ENCODE measurements at regions not wholly inside any gene's neighbourhood (a gene's known extent, or its start where the extent isn't known, plus 50 kb on each side); places are given as distances from the start of the nearest gene placed in this dataset.
"Not testable (repeated sequence)": the region's sequence is repeated elsewhere in the genome, so short reads cannot be mapped to it uniquely, and the experiment has no call there.

DNA sequence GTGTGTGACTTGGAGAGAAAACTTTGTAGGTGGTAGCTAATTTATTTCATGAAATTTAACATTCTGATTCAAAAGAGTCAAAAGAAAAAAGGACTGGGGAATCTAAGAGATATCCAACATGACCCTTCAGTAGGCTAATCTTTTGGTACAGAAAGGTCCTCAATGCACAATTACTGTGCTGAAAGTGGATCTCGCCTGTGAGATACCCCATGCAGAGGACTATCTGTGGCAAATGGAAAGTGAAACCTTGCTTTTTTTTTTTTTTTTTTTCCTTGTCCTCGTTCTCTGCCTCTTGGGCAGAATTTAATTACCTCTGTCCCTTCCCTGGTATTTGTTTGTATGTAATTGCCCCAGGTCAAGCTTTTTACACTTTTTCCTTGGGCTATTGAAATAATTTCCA lies 93.2 kb upstream of the POTEB2 start:
- TF ChIP-seq, protein P1, sequence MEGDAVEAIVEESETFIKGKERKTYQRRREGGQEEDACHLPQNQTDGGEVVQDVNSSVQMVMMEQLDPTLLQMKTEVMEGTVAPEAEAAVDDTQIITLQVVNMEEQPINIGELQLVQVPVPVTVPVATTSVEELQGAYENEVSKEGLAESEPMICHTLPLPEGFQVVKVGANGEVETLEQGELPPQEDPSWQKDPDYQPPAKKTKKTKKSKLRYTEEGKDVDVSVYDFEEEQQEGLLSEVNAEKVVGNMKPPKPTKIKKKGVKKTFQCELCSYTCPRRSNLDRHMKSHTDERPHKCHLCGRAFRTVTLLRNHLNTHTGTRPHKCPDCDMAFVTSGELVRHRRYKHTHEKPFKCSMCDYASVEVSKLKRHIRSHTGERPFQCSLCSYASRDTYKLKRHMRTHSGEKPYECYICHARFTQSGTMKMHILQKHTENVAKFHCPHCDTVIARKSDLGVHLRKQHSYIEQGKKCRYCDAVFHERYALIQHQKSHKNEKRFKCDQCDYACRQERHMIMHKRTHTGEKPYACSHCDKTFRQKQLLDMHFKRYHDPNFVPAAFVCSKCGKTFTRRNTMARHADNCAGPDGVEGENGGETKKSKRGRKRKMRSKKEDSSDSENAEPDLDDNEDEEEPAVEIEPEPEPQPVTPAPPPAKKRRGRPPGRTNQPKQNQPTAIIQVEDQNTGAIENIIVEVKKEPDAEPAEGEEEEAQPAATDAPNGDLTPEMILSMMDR (IDR thresholded peaks at IDR 0.05) = not testable (repeated sequence)
- TF ChIP-seq POLR2AphosphoS5, POLR2A, EP300 (IDR thresholded peaks at IDR 0.05): not testable (repeated sequence)
